Peyer's patch (tissue), 4 donors: ENCODE measurements at regions not wholly inside any gene's neighbourhood (a gene's known extent, or its start where the extent isn't known, plus 50 kb on each side); places are given as distances from the start of the nearest gene placed in this dataset.

Experiments
- DNase-seq, 3 donors: peaks; one replicate each; pipeline ENCODE4 v3.0.0-alpha.2; 2017 to 2019
- H3K27ac ChIP-seq, 4 donors: fragments of 200-600 bp; sonication (generic); one replicate each; pipeline ENCODE4 v1.5.1; 2016 to 2019
- H3K27me3 ChIP-seq, 2 donors: fragments of 200-600 bp; sonication (generic); one replicate each; pipeline ENCODE4 v1.5.1; 2019
- H3K36me3 ChIP-seq, 3 donors: fragments of 200-600 bp; sonication (generic); one replicate each; pipeline ENCODE4 v1.5.1; 2016 to 2019
- H3K4me1 ChIP-seq, 4 donors: fragments of 200-600 bp; sonication (generic); one replicate each; pipeline ENCODE4 v1.5.1; 2016 to 2019
- H3K4me3 ChIP-seq, 4 donors: fragments of 200-600 bp; sonication (generic); 1 replicate in 3 of 4; 2 replicates in 1 of 4; pipeline ENCODE4 v1.5.1; 2016 to 2019; ENCODE audit warnings: mild to moderate bottlenecking in 1 of 4
- H3K9me3 ChIP-seq, 4 donors: fragments of 200-600 bp; sonication (generic); one replicate each; pipeline ENCODE4 v1.5.1; 2016 to 2019; ENCODE audit warnings: mild to moderate bottlenecking in 1 of 4
- CTCF ChIP-seq, 6 experiments: fragments of 450-650 bp in 4 of 6; fragments of 200-600 bp in 2 of 6; sonication (generic) in 1 of 6; IDR thresholded peaks; one replicate each; pipeline ENCODE4 v1.5.1; 2017 to 2019; ENCODE audit warnings: antibody characterized with exemption in 6 of 6, mild to moderate bottlenecking in 3 of 6, moderate library complexity in 1 of 6
- POLR2A ChIP-seq, 2 donors: fragments of 450-650 bp; IDR thresholded peaks; one replicate each; pipeline ENCODE4 v1.5.1; 2017; ENCODE audit warnings: antibody characterized with exemption in 2 of 2, mild to moderate bottlenecking in 2 of 2, moderate library complexity in 2 of 2

GRCh38 chr6:2388554-2389324 lies 143.3 kb upstream of the GMDS start:
- no peak for DNase-seq
- Histone ChIP-seq H3K9me3 (no peaks in the 10 kb centered on the region), H3K27me3 (no peaks in the 10 kb centered on the region), H3K36me3 (no peaks in the 10 kb centered on the region), H3K4me1 (no peaks in the 10 kb centered on the region), H3K27ac (no peak overlapping the region), H3K4me3 (no peak overlapping the region)
- no peak for TF ChIP-seq POLR2A (IDR thresholded peaks at IDR 0.05)
- TF ChIP-seq CTCF (IDR thresholded peaks at IDR 0.05), result no peak

GRCh38 chr6:2387445-2387844 lies 142.0 kb upstream of the GMDS start:
- no peak overlapping the region for H3K27ac ChIP-seq
- no peak for DNase-seq
- no peaks in the 10 kb centered on the region for H3K4me1 ChIP-seq
- H3K9me3 ChIP-seq, result no peaks in the 10 kb centered on the region
- TF ChIP-seq CTCF (IDR thresholded peaks at IDR 0.05) (no peak), POLR2A (IDR thresholded peaks at IDR 0.05) (no peak)
- H3K27me3 ChIP-seq, result no peaks in the 10 kb centered on the region
- H3K4me3 ChIP-seq, result no peak overlapping the region
- H3K36me3 ChIP-seq, result no peaks in the 10 kb centered on the region

- H3K4me3 ChIP-seq, result no peak overlapping the region
- DNase-seq, result no peak
- TF ChIP-seq POLR2A (IDR thresholded peaks at IDR 0.05), result no peak
- no peak for TF ChIP-seq CTCF (IDR thresholded peaks at IDR 0.05)
- no peak overlapping the region for H3K27ac ChIP-seq
- H3K4me1 ChIP-seq, result no peaks in the 10 kb centered on the region
- no peaks in the 10 kb centered on the region for H3K27me3 ChIP-seq
- H3K36me3 ChIP-seq, result no peaks in the 10 kb centered on the region
- H3K9me3 ChIP-seq, result no peaks in the 10 kb centered on the region
Measured at GRCh38 chr6:2385471-2385983, 140.1 kb upstream of the GMDS start.

- no peaks in the 10 kb centered on the region for H3K4me1 ChIP-seq
- no peak overlapping the region for H3K4me3 ChIP-seq
- H3K27ac ChIP-seq, result no peak overlapping the region
- H3K27me3 ChIP-seq, result no peaks in the 10 kb centered on the region
- no peaks in the 10 kb centered on the region for H3K36me3 ChIP-seq
- DNase-seq, result no peak
- no peaks in the 10 kb centered on the region for H3K9me3 ChIP-seq
- TF ChIP-seq CTCF (IDR thresholded peaks at IDR 0.05) (no peak), POLR2A (IDR thresholded peaks at IDR 0.05) (no peak)
Measured at GRCh38 chr6:2384528-2384927, 139.1 kb upstream of the GMDS start.

GRCh38 chr6:2381872-2382661 lies 136.7 kb upstream of the GMDS start:
- Histone ChIP-seq H3K4me3 (no peak overlapping the region), H3K36me3 (no peaks in the 10 kb centered on the region), H3K27me3 (no peaks in the 10 kb centered on the region), H3K9me3 (no peaks in the 10 kb centered on the region), H3K4me1 (no peaks in the 10 kb centered on the region), H3K27ac (no peak overlapping the region)
- no peak for DNase-seq
- TF ChIP-seq POLR2A (IDR thresholded peaks at IDR 0.05) (no peak), CTCF (IDR thresholded peaks at IDR 0.05) (no peak)
